ENCODE measurements at regions not wholly inside any gene's neighbourhood (a gene's known extent, or its start where the extent isn't known, plus 50 kb on each side); places are given as distances from the start of the nearest gene placed in this dataset.

DNA sequence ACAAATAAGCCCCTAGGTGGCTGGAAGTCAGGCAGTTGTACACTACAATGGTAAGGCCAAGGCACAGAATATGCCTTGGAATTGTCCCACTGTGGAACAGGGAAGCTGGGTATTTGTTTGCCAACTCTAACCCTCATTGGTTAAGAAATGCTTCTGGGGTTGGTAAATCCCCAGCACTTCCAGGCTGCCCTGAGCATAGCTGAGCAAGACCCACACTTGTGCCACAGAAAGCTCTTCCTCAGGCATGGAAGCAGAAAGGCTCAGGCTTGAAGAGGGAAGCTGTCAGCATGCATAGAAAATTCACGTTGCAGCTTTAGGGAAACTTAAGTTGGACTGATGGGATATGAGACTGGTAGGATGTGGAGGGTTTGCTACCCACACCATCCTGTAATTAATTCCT lies 86.9 kb upstream of the PLCL2 start:
- in situ Hi-C loops (cut with HindIII; ENCODE audit: low sequenced_read_pairs), result no loop called here
- no peak for DNase-seq (ENCODE audit: low spot score)

DNA sequence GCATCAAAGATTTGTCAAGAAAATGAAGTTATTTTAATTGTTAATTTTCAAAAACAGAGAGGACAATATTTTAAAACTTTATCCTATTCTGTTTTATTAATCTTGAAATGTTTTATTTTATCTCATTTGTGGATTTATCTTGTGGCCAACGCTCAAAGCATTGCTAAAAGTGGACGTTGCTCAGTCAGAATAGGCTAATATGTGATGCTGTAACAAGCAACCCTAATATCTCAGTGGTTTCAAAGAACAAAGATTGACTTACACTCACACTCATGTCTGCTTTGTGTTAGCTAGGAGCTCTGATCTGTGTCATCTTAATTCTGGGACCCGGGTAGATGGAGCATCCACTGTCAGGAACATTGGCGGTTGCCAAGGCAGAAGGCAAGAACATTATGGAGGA lies 86.0 kb upstream of the PLCL2 start:
- no peak for DNase-seq (ENCODE audit: low spot score)
- in situ Hi-C loops (cut with HindIII; ENCODE audit: low sequenced_read_pairs), result no loop called here

DNA sequence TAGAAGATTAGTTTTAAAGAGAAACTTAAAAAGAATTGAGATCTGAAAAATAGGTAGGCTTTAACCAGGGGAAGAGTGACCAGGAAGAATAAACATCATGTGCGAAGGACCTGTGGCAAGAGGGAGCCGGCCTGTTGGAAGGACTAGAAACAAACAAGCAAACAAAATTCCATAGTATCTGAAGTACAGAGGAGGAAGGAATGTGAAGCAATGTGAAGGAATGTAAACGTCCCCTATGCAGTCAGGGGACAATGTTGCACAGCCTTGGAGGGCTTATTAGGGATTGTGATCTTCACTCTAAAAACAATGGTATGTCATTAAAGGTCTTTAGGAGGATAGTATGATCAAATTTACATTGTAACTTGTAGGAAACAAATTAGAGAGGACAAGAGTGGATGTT lies 84.4 kb upstream of the PLCL2 start:
- DNase-seq (ENCODE audit: low spot score), result no peak
- in situ Hi-C loops (cut with HindIII; ENCODE audit: low sequenced_read_pairs), result no loop called here

DNA sequence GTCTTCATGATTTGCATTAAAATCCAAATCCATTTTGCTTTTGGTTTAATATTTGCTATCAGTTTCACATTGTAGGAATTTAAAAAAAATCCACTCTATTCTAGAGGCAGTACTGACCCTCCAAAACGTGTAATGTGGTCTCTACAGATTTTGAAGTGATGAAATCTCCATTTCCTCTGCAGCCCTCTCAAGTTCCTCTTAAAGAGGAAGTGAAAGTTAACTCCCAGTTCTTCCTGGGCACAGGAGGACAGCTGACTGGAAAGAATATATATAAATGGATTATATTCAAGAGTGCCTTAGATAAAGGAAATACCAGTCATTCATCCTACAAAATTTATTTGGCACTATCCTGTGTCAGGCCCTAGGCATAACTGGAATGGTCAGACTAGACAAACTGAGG lies 83.5 kb upstream of the PLCL2 start:
- in situ Hi-C loops (cut with HindIII; ENCODE audit: low sequenced_read_pairs), result no loop called here
- no peak for DNase-seq (ENCODE audit: low spot score)

DNA sequence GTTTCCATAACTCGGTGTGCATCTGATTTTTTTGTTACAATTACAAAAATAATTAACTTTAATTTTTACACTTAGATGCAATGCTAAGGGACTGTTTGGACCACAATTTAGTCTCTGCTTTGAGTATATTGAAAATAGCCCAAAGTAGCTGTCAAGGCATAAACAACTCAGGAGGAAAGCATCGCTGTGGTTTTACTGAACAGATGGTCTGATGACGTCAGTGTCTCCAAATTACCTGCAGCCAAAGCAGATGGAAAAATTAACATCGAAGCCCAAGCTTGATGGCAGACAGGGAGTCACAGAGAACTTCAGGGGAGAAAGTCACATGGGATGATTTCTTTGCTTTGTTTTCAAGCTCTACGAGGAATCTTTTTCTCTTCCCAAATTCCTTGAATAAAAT lies 83.1 kb upstream of the PLCL2 start:
- in situ Hi-C loops (cut with HindIII; ENCODE audit: low sequenced_read_pairs), result no loop called here
- DNase-seq (ENCODE audit: low spot score), result peak; percentile 99

DNA sequence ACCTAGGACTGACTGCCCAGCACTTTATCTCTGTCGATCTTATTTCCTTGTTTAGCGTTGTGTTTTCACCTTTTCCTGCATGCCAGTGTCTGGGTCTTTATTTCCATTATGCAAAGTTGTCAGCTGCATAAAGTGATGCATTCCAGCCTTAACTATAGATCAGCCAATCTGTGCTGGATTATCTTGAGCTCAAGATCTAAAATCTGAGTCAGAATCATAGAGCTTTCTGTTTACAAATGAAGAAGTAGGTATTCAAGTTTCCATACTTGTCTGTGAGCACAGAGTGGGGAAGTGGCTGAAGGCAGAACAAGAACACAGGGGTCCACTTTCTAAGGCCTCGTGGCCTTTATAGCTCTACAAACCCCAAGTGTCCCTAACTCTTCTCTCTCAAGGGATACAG lies 82.4 kb upstream of the PLCL2 start:
- peak; percentile 23 for DNase-seq (ENCODE audit: low spot score)
- in situ Hi-C loops (cut with HindIII; ENCODE audit: low sequenced_read_pairs), result no loop called here

DNA sequence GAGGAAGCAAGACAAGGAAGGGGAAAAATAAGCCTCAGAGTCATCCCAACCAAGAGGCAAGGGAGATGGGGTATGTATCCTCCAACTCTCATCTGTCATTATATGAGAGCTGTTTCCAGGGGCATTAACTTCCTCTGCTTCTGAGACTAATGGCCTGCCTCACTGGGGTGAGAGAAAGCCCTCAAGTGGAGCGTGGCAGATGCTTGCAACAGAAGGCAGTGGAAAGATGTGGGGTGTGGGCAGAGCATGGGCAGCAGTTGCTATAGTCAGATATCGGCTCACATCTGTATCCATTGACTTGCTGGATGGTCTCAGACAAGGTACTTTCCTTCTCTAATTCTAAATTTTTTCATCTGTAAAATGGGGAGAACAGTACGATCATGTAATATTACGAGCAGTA lies 81.7 kb upstream of the PLCL2 start:
- in situ Hi-C loops (cut with HindIII; ENCODE audit: low sequenced_read_pairs), result no loop called here
- no peak for DNase-seq (ENCODE audit: low spot score)

DNA sequence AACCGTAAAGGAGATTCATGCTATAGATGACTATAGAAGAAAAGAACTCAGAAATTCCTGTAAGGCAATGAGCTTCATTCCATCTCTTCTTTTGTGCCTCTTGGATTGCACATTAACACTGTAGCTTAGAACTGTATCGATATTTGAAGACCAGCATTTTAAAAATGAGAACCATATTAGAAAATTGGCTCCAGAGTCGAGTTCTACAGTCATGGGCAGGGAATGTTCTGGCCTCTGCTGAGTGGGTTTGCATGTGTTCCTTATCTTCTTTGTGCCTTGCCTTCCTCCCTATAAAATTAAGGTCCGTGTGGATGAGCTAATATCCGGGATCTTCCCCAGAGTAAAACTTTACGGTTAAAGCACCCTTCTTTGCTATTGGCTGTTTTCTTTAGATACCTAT lies 77.4 kb upstream of the PLCL2 start:
- peak; percentile 25 for DNase-seq (ENCODE audit: low spot score)
- in situ Hi-C loops (cut with HindIII; ENCODE audit: low sequenced_read_pairs), result no loop called here

DNA sequence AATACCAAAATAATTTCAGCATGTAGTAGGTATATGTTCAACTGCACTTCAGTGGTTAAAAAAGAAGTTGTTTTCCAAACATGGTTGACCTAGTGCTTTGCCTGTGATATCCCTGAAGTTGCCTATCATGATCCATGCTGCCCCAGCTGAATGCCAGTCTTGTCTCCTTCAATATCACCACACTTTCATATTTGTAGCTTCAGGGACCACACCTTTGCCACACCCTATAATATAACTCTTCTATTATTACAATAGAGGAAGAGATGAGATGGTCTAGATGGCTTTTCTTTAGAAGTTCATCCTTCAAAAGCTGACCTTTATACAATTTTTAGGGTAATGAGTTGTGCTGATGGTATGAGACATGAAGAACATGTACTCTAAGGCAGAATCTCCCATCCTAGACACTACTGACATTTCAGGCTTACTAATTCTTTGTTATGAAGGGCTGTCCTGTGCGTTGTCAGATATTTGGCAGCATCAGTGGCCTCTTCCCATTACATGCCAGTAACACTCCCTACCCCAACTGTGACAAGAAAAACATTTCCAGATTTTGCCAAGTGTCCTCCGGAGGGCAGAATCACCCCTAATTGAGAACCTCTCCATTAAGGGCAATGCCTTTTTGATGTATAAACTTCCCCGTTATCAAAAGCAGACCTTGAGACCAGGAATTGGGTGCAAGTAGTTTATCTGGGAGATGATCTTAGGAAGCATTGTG lies 76.2 kb upstream of the PLCL2 start:
- in situ Hi-C loops (cut with HindIII; ENCODE audit: low sequenced_read_pairs), result no loop called here
- peak; percentile 89 for DNase-seq (ENCODE audit: low spot score)

DNA sequence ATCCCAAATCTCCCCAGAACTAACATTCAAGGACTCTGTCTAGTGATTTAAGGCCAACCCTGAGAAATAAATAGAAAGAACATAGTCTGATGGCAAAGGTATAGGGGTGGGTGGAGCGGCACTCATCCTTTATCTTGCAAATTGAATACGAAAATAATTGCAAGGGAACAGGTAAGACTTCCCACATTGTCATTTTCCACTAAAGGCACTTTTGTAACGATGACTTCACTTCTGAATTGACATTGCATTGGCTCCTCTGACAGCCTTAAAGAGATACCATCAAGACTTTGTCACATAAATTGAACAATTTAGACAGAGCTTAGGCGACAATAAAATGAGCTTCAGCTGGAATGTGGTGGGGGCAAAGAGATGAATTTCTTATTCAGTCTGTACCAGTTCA lies 75.3 kb upstream of the PLCL2 start:
- in situ Hi-C loops (cut with HindIII; ENCODE audit: low sequenced_read_pairs), result no loop called here
- no peak for DNase-seq (ENCODE audit: low spot score)

DNA sequence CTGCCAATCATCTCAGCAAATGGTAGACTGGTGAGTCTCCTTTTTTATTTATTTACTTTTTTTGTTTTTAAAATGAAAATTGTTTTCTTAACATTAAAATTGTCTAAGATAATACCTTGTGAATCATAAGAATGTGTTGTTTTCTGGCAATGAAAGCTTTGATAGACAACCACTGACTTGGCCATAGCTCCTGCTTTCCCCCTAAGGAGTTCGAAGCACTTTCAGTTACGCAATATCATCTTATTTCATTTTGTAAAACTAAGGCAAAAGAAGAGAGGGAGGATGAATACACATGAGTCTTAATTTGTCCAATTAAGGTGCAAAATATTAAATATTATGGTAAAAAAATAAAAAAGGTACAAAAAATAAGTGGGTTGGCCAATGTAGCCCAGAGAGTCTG lies 74.8 kb upstream of the PLCL2 start:
- no peak for DNase-seq (ENCODE audit: low spot score)
- in situ Hi-C loops (cut with HindIII; ENCODE audit: low sequenced_read_pairs), result no loop called here

DNA sequence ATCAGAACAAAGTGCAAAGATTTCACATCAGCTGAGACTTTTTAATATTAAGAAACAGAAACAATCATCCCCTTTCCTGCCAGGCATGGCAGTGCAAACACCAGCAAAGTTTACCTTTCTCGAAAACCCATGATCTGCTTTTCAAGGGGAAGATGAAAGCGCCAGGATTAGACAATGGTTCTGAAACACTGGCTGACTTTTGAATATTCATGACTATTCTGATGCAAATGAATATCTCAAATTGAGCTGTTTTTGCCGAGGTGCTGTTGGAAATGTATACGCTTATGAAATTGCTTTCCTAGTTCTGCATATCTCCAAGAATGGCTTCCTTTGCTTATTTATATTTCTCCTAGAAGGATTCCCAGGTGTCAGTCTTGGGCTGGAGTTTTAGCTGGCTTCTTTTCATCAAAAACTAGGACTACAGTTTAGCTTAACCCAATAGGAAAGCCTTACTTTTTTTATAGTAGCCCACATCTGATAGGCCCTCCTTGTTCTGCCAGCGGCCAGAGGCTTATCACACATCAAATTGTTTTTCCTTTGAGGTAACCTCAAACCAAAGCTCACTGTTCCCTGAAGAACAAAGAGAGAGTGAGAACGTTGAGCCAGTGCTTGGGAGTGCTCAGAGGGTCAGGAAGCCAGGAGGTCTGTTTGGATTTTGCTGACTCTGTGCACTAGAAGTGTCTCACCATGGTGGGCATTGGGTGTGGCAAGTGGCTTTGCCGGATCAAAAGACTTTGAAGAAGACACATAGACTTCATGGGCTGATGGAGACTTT lies 74.0 kb upstream of the PLCL2 start:
- in situ Hi-C loops (cut with HindIII; ENCODE audit: low sequenced_read_pairs), result no loop called here
- no peak for DNase-seq (ENCODE audit: low spot score)

DNA sequence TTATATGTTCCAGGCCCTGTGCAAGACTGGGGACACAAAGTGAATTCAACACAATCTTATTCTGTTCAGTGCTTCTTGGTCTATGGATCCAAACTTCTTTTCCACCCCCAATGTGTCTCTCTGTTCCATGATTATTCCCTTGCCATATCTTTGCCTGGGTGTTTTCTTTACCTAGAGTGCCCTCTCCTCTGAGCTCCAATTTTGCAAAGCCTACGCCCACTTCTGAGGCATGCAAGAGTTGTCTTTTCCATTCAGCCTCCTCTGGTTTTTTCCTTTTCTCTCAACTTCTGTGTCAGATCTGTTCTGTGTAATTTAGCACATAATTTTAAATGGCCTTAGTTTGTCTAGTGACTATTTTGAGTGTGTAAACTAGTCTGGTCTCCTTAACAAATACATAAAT lies 72.8 kb upstream of the PLCL2 start:
- DNase-seq (ENCODE audit: low spot score), result no peak
- in situ Hi-C loops (cut with HindIII; ENCODE audit: low sequenced_read_pairs), result no loop called here

DNA sequence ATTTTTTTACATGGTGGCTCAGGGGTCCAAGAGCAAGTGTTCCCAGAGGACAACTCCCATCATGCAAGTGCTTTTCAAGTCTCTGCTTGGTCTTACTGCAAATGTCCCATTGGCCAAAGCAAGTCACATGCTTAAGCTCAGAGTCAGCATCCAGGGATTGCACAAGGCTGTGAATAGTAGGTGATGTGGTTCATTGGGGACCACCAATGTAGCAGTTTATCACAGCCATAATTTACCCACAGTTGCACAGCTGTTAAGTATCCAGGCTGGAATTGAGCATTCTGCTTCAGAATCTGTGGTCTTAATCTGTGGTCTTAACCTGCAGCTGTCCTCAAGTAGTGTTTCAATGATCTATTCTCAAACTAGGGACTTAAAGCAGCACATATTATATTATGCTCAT lies 71.4 kb upstream of the PLCL2 start:
- no peak for DNase-seq (ENCODE audit: low spot score)

DNA sequence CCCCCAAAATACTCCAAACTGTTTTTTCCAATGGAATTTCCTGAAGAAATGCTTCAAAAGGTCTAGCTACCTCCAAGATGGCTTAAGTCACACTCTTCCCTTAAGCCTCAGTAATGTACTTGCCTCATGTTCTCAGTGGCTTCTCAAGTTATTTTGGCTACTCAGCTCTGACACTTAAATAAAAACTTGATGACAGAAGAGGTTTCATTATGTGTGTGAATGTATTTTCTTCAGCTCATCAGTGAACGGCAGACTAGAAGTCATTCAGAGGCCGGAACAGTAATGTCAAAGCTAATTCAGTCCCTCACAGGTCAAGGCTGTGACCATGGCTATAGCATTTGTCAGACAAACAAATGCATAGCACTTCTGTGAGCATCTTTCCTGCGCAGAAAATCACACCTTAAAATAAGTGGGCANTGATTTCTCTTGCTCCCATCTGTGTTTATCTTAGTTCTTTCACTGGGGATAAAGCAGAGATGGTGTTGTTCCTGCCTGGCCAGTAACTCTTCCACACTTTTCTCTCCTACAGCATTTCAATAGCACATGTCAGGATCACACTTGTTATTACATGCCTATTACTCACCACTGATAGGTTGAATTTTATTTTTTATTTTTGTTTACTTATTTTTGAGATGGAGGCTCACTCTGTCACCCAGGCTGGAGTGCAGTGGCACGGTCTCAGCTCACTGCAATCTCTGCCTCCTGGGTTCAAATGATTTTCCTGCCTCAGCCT lies 68.5 kb upstream of the PLCL2 start:
- DNase-seq (ENCODE audit: low spot score), result no peak
- in situ Hi-C loops (cut with HindIII; ENCODE audit: low sequenced_read_pairs), result no loop called here

More for the DNA sequence above, 71.4 kb upstream of the PLCL2 start:
- in situ Hi-C loops (cut with HindIII; ENCODE audit: low sequenced_read_pairs), result no loop called here

DNA sequence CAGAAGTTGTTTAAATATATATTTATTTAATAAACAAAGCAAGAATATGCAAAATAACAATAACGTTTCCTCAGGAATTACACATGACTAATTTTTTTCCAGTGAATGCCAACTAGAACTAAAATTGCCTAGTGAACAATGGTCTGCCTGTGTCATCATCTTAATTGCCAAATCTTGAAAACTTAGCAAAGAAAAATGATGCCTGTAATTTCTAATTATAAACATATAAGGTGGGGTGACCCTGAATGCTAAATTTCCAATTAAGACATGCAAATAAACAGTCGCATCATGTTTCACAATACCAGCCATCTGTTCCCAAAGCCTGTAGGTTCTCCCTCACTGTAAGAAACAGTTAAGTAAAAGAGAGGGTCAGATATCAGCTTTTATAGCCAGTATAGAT lies 67.6 kb upstream of the PLCL2 start:
- in situ Hi-C loops (cut with HindIII; ENCODE audit: low sequenced_read_pairs), result no loop called here
- no peak for DNase-seq (ENCODE audit: low spot score)

DNA sequence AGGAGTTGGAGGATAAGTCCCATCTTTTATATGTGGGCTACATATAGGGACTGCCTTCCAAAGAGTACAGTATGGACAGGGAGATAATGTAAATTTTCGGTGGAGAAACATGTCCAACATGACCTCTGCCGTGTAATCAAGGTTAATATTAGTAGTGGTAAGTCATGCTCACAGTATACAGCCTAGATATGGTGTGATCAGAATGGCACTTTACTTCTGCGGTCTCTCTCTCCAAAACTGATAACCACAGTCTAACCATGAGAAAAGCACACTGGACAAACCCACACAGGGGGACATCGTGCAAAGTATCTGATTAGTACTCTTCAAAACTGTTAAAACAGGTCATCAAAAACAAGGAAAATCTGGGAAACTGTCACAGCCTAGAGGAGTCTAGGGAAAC lies 66.6 kb upstream of the PLCL2 start:
- DNase-seq (ENCODE audit: low spot score), result no peak

DNA sequence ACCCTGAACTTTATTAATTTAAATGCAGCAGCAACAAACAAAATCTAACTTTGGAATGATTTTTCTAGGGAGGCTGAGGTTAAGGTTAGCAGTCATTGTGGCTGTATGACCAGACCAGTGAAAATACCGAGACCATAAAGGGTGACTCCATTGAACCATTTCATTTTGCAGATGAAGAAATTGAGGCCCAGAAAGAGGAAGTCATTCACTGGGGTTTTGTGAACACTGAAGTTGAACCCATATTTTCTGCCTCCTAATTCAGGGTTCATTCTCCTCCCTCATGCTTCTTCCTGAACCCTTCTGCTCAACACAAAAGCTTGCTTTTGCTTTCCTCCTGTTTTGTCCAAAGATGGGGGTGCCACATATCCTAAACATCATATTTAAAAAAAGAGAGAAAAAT lies 65.8 kb upstream of the PLCL2 start:
- in situ Hi-C loops (cut with HindIII; ENCODE audit: low sequenced_read_pairs), result no loop called here
- DNase-seq (ENCODE audit: low spot score), result no peak

More for the DNA sequence above, 66.6 kb upstream of the PLCL2 start:
- in situ Hi-C loops (cut with HindIII; ENCODE audit: low sequenced_read_pairs), result no loop called here

DNA sequence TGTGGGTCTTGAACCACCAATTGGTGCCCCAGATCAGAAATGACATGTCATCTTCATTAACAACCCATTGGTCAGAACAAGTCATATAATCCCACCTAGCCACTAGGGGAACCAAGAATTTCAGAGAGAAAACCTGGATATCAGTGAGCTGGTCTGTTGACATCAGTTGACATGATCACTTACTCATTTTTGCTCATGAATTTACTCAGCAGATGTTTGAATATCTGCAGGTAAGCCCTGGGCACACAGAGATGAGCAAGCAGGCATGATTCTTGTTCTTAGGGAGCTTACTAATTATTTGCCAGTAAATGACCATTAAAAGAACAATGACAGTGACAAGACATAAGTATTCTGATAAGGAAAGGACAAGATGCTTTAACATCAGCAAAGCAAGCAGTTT lies 64.3 kb upstream of the PLCL2 start:
- DNase-seq (ENCODE audit: low spot score), result no peak
- in situ Hi-C loops (cut with HindIII; ENCODE audit: low sequenced_read_pairs), result no loop called here

DNA sequence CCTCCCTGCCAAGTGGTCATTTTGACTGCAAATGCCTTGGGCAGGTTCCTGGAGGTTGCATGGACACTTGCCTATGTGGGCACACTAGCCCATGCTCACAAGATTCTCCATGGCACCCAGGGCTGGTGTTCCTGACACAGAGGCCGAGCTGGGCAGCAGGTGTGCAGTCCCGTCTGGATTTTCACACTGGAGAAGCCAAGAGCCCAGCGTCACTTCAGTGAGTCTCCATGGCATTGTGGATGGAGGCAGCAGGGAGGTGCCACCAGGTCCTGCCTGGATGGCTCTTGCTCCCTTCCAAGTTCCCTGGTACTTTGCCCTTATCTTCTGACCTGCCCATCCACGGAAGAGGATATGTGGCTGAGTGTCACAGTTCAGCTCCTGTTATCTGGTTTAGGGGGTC lies 63.7 kb upstream of the PLCL2 start:
- in situ Hi-C loops (cut with HindIII; ENCODE audit: low sequenced_read_pairs), result no loop called here
- DNase-seq (ENCODE audit: low spot score), result no peak
